HG03135 (cell line): ENCODE measurements at regions not wholly inside any gene's neighbourhood (a gene's known extent, or its start where the extent isn't known, plus 50 kb on each side); places are given as distances from the start of the nearest gene placed in this dataset.

Experiments
- ATAC-seq: cut with Tn5 transposase; IDR thresholded peaks from one replicate; pipeline ENCODE4 v1.9.1; 2021; ENCODE audit warnings: mild to moderate bottlenecking, moderate library complexity; ENCODE audit not compliant: unreplicated experiment

DNA sequence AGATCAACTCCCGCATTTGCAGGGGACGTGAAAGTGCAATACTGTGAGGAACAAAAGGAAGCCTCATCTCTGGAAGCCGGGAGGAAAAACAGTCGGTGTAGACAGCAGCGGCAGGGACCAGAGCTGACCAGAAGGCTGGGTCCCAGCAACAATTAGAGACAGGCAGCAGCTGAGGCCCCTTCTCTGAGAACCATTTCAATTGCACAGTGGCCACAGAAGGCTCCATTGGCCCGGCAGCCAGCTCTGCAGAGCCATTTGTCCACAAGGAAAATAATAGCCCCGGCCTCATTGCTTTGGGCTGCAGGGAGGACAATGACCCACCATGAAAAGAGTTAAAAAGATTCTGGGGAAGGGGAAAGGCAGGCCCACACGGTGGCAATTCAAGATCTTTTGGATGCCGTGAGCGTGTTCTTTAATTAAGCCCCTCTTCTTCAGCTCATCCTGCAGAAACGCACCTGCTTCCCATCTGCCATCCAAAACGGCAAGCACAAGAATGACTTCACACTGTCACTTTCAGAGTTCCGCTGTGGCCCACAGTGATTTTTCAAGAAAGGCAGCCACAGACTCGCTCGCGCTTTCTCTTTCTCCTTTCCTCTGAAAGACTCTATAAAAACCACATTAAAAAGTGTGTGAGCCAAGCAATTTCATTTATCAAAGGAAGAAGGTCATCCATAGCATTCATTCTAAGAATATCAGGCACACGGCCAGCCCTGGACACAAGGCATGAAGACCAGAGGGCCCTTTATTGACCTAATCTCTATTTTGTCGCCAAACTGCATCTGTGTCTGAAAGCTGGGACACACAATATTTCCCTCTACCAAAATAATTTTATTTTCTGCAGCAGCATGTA, 293.6 kb downstream of the SOX11 start:
- ATAC-seq = no peak

DNA sequence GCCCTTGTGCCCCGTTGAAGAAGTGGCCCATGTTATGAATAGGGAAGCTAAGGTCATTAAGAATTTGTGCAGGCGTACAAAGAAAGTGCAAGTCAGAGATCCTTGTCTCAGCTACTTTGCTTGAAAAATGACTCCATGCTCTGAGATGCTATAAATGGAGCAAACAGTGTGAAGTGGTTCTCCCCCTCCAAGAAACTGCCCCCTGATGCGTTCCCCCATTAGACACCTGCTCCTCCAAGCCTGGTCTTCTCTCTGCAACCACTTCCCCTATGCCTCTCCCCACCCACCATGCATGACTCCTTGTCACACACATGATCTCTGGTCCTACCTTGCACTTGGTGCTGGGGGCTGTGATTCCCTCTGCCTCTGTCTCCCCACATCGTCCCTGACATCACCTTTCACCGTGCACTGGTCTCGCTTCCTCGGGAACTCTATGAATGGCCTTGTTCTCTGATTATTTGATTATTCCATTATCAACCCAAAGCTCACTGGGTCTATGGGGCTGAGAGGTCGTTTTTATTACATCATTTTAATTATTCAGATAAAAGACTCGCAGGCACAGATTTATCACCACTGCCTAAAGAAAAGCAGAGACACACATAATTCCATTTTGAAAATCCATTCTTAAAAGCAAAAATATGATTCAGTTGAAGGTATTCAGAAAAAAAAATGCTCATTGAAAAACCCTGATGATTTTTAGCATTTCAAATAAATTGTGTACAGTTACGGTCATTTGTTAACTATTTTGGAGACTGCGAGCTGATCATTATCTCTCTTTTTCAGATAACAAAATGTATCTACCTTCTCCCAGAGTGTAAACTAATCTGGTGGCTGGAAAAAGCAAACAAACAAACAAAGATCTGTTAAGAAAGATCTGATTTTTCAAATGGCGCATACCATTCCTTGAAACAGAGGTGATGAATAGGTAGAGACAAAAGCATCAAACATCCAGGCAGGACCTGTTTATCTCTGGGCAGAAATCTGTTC, 294.9 kb downstream of the SOX11 start:
- ATAC-seq = no peak

DNA sequence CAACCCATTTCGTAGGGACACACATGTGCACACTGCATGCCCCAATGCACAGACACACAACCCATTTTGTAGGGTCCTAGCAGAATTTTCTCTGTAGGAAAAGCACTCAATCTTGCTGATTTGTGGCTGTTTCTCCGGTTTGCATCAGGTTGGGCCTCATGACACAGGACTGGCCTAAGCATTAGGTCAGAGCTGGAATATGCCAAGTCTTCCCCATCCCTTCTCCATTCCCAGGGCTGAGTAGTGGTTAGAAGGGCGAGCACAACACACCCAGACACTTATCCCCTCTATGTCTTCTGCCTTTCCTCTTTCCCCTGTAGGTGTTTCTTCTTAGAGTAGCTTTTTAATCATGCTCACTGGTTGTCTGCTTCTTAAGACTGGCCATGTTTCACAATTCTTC, 295.9 kb downstream of the SOX11 start:
- no peak for ATAC-seq

DNA sequence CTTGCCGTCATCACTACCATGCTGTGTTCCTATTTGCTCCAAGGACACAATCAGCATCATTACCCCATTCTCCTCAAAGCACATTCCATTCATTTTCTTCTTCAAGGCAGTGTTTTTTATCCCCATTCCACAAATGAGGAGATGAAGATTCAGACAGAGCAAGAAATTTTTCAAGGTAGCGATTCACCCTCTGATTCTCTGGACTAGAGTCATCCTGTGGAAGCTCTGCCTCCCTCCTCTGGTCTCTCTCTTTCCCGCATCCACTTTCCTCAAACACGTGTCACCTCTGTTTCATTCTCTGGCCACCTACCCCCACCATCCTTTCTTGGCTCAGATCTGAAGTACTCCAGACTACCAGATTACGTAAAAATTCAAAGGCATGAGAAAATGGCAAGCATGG, 297.9 kb downstream of the SOX11 start:
- no peak for ATAC-seq

DNA sequence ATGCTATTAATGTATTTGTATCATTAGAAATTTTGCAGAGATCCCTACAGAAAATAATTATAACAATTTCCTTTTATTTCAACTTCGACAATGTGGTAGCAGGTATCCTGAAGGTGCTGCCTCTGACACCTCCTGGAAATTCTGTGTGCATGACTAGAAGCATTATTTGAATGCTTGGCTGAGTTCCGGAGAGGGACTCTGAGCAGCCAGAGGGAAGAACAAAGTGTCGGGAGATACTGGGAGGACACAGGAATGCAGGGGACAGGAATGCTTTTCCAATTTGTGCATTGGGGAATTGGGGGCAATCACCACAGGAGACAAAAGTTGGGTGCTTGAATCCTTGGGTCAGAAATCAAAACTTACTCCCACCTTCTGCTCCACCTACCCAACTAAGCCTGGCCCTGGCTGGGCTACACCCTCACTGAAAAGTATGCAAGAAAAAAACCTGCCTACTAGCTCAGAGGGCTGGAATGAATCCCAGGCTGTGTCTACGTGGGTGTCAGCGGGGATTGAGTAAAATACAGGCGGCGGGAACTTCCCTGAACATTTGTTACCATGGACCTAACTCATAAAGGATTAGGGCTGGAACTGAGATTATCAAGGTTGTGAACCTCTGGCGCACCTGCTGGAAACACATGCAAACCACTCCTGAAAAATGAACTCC, 299.3 kb downstream of the SOX11 start:
- ATAC-seq = no peak

DNA sequence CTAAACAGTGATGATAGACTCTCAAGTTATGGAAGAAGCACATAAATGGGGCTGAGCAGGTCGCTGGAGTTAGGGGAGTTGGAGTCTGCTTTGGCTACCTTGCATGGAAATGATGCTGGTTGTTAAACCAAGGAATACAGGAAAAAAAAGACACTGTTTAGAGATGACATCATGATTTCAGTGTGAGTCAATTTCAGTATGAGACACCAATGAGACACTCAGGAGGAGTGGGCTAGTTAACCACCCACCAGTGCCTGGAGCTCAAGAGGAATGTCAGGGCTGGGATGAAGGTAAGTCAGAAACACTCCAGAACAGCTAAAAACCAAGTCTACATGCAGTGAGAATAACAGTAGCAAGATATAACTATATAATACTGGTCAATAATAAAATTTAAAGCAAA, 303.6 kb downstream of the SOX11 start:
- ATAC-seq = no peak

DNA sequence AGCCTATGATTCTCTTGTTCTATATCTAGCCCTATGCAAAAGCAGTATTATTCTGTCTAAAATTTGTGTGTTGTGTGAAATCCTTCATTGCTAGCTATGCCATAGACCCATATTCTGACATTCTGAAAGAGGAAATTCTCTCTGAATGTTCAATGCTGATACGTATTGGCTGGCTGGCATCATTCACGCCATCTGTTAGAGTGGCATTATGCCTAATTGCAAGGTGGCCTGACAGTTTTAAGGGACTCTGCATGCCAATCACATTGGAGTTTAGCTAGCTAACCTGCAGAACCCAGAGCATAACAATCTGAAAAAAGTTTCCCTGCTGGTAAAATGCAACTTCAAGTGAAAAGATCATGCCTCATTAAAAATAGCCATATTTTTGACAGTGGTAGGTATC, 316.0 kb downstream of the SOX11 start:
- ATAC-seq = no peak

DNA sequence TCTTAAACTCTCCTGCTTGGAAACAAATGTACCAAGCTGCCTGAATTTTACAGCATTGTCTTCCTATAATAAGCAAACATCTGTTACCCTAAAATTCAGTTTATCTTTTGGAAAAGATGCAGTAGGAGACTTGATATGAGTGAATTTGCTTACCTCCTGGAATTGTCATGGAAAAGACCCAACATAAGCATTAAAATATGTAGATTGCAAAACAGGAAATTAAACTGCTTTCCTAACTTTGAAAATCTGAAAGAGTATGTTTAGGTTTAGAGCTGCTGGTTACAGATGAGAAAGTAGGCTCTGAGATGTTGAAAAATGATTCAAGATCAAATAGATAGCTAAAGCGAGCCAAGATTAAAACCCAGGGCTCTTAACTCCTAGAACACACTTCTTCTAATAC, 316.5 kb downstream of the SOX11 start:
- ATAC-seq = no peak

DNA sequence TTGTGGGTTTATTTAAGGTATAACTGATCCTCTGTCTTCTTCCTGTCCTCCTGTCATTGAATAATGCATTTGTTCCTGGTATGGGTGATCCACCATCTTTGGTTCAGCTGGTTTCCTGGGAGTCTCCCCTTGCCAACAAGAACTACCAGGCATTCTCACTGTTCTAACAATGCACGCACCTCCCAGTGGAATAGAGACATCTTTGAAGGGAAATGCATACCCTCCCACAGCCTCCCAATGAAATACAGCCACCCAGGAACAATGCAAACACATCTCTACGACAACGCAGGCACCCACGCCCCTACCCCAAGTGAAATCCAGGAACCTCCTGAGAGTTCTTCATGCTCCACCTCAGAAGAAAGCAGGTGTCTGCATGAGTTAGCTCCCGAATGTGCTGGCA, 318.0 kb downstream of the SOX11 start:
- ATAC-seq = no peak

DNA sequence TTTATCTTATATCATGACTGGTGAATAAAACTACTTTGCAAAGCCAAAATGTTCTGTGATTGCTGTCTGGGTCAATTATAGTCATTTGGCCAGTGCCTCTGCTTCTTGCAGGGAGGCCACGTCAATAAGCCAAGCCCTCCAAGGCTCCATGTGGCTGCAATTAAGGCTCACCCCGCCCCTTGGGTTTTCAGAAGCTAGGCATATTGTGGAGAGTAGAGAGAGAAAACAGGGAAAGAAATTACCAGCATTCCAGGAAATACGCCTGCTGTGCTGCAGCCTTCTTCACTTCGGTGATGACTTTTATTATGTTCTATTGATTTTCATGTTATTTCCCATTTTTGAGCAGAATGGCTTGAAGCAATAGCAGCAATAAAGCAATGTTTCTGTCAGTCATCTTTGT, 319.7 kb downstream of the SOX11 start:
- ATAC-seq = no peak

DNA sequence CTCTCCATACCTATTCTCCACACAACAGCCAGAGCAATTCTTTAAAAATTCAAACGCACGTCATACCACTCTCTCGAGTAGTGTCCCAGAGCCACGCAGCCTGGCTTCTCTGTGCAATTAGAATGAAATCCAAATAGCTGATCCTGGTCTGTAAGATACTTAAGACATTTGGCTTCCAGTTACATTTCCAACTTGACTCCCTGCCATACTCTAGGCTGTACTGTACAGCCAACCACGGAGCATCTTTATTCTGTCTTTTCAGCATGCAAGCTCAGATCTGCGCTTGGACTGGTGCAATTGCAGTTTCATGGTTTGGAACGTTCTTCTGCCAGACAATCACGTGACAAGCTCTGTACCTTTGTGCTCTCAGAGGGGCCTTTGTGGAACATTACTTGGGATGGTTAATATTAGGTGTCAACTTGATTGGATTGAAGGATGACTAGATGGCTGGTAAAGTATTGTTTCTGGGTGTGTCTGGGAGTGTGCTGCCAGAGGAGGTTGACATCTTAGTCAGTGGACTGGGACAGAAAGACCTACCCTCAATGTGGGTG, 325.6 kb downstream of the SOX11 start:
- no peak for ATAC-seq

DNA sequence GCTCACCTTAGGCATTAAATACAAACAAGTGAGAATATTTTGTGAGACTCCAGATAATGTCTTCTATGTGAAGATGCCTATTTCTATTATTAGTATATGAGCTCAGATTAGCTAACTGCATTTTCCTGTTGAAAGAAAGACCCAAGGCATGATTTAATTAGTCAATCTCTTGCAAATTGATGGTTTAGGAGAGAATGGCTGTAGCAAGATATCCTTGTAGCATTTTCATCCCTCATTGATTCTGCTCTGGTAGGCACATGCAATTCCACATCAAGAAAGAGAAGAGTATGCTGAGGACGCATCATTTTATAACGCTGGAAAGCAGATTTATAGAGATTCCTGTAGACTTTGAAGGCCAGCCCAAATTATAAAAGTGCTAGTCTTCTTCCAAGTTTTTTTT, 332.0 kb downstream of the SOX11 start:
- ATAC-seq = no peak

DNA sequence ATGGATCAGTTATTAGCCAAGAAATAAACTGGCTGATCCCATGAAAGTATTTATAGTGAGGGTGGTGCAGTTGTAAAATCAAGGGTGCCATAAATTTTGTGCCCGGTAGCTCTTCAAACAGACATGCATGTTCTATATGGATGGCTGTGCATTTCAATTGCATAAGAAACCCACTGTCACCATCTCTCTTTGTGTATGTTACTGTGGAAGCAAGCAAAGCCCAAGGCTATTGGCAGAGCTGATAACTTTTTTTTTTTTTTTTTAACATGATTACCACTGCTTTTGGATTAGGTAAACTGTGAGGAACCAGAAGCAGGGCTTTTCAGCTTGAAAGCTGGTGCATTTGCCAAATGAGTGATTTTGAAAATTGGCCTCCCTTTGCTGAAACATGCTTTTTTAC, 332.6 kb downstream of the SOX11 start:
- ATAC-seq = no peak

DNA sequence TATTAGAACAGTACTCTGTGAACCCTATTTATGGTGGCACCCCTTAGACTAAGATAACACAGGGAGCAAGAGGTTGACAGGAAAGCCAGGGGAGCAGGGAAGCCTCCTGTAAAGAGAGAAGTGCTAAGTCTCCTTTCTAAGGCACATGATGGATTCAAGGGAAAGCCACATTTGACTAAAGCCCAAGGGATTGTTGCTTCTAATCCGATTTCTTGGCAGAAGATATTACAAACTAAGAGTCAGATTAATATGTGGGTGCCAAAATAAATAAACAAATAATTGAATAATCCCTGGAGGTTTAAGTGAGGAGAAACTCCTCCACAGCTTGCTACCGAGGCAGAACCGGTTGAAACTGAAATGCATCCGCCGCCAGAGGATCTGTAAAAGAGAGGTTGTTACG, 333.2 kb downstream of the SOX11 start:
- ATAC-seq = no peak

DNA sequence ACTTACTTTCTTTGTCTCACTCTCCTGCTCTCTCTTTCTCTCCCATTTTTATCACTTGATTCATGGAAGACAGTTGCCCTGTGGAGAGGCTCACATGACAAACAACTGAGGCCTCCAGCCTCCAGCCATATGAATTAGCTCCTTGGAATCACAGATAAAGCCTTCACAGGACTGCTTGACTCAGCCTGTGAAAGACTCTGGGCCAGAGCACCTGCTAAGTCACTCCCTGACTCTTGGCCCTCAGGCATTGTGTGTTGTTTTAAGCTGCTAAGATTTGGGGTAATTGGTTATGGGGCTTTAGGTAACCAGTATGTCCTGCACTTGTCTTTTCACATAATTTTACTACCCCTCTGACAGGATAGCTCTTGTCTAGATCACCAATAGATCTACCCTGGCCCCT, 334.9 kb downstream of the SOX11 start:
- ATAC-seq = no peak

DNA sequence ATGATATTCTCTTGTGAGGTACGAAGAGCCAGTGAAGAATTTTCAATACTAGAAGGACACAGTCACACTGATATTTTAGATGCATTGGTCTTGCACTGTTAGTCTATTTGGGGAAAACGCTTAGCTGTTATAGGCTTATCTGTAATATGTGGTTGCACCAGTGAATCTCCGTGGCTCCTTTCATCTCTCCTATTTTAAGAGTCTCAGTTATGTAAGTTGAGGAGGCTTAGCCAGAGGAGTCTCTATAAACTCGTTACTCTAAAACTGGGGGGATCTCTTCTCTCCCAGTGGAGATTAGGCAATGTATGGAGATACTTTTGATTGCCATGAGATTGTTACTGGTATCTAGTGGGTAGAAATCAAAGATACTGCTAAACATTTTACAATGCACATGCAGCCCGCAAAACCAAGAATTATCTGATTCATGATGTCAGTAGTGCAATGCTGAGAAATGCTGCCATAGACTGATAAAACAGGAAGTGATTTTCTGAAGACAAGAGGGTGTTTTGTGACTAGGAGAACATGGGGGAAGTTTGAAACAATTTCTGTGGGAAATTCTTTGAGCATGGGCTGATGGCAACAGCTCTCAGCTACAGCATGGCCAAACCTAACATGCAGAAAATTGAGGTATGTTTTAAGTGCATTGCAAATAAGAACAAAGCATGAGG, 339.1 kb downstream of the SOX11 start:
- no peak for ATAC-seq

DNA sequence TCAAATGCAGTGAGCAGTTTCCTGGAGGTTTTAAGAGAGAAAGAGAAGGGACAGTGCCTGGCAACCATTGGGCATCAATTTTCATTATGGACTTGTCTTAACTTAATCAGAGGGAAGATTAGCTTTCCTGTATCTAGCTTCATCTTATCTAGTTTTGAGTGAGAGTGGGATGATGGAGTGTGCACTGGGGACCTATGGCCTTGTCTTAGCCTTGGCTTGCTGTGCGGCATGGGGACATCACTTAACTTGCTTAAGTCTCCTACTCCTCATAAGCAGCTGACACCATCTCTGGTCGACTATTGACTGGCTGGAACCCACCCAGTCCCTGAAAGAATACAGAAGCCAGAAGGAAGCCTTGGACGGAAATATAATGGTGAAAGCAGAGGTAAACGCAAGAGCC, 344.0 kb downstream of the SOX11 start:
- no peak for ATAC-seq

DNA sequence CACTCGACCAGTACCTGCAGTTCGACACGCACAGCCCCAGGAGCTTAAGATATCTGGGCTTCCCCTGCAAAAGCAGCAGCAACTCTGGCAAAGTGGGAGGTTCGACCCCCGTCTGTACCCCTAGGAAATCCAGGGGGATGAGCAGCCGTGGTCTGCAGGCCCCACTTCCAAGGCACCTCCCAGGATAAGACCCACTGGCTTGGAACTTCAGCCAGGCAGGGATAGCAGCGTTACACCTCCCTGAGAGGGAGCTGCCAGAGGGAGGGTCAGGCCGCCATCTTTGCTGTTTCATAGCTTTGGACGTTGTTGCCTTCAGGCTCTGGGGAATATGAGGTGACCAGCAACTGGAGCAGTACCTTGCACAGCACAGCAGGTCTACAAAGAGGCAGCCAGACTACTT, 351.1 kb downstream of the SOX11 start:
- no peak for ATAC-seq

DNA sequence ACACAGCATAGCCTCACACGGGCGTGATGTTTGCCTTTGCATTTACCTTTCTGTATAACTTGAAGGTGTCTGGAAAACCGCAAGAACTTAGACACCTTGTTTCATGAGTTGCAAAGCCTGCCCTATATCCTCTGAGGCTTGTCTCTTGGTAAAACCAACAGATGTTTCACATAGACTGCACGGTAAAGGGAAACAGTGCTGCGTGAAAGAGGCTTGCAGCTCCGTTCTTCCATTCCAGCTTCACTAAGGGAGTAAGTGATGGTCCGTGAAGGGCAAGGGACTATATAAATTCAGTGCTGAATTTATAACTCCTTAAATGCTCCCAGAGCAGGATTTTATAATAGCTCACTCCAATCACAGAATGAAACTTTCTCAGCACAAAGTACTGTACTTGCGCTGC, 360.5 kb downstream of the SOX11 start:
- ATAC-seq = no peak

DNA sequence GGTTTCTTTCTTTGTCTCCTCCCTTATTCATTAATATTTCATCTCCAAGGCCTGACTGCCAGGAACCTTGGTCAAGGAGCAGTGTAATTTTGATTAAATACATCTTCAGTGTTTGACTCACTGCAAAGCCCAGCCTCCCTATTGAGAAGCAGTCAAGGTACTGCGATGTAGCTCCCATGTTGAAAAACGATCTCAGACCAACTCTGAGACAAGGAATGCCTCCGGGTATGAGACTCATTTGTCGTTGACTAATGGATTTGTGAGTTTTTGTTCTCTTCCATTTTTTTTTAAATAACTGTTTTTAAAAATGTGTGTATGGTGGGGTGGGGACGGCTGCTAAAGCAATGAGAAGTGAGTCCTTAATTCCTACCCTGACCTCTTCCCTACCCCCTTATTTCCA, 361.6 kb downstream of the SOX11 start:
- ATAC-seq = no peak
